ENCODE measurements at regions not wholly inside any gene's neighbourhood (a gene's known extent, or its start where the extent isn't known, plus 50 kb on each side); places are given as distances from the start of the nearest gene placed in this dataset.
A peak's percentile ranks its signal among the peaks of the same experiment; 100 is the strongest.
"Not testable (repeated sequence)": the region's sequence is repeated elsewhere in the genome, so short reads cannot be mapped to it uniquely, and the experiment has no call there.

GRCh38 chr1:116185161-116185701, 74.0 kb downstream of the MAB21L3 start:
- no peak for DNase-seq

GRCh38 chr1:116189481-116189880, 78.3 kb downstream of the MAB21L3 start:
- no peak for DNase-seq

GRCh38 chr1:116191294-116191693, 80.1 kb downstream of the MAB21L3 start:
- DNase-seq = no peak

GRCh38 chr1:116193768-116194167, 82.6 kb downstream of the MAB21L3 start:
- no peak for DNase-seq

GRCh38 chr1:116194568-116194967, 83.4 kb downstream of the MAB21L3 start:
- no peak for DNase-seq

- peak; percentile 62 for DNase-seq
Measured at GRCh38 chr1:116195077-116195868, 84.1 kb downstream of the MAB21L3 start.

- not testable (repeated sequence) for DNase-seq
Measured at GRCh38 chr1:116200343-116200742, 89.1 kb downstream of the MAB21L3 start.

- no peak for DNase-seq
Measured at GRCh38 chr1:116201911-116202310, 90.7 kb downstream of the MAB21L3 start.

- DNase-seq = no peak
Measured at GRCh38 chr1:116203181-116203723, 92.1 kb downstream of the MAB21L3 start.

GRCh38 chr1:116203920-116204319, 92.7 kb downstream of the MAB21L3 start:
- DNase-seq = no peak

GRCh38 chr1:116205941-116206679, 94.9 kb downstream of the MAB21L3 start:
- no peak for DNase-seq

- no peak for DNase-seq
Measured at GRCh38 chr1:116207126-116207735, 96.0 kb downstream of the MAB21L3 start.

GRCh38 chr1:116208136-116208535, 96.9 kb downstream of the MAB21L3 start:
- no peak for DNase-seq

- DNase-seq = no peak
Measured at GRCh38 chr1:116211294-116211693, 100.1 kb downstream of the MAB21L3 start.

GRCh38 chr1:116218922-116219321, 107.7 kb downstream of the MAB21L3 start:
- DNase-seq = no peak

GRCh38 chr1:116219651-116220434, 108.6 kb downstream of the MAB21L3 start:
- no peak for DNase-seq

GRCh38 chr1:116224111-116224510, 112.9 kb downstream of the MAB21L3 start:
- DNase-seq = peak; percentile 100

GRCh38 chr1:116224561-116224960, 113.4 kb downstream of the MAB21L3 start:
- DNase-seq = no peak

- peak; percentile 97 for DNase-seq
Measured at GRCh38 chr1:116226017-116226416, 114.8 kb downstream of the MAB21L3 start.

- no peak for DNase-seq
Measured at GRCh38 chr1:116228511-116228910, 117.3 kb downstream of the MAB21L3 start.

- DNase-seq = no peak
Measured at GRCh38 chr1:116230712-116231111, 119.5 kb downstream of the MAB21L3 start.

- DNase-seq = no peak
Measured at GRCh38 chr1:116231752-116232151, 120.6 kb downstream of the MAB21L3 start.

Data from NCI-H526 treated with DMSO at 0.1 percent for 48 hours (cell line).